ENCODE measurements at regions not wholly inside any gene's neighbourhood (a gene's known extent, or its start where the extent isn't known, plus 50 kb on each side); places are given as distances from the start of the nearest gene placed in this dataset.

DNA sequence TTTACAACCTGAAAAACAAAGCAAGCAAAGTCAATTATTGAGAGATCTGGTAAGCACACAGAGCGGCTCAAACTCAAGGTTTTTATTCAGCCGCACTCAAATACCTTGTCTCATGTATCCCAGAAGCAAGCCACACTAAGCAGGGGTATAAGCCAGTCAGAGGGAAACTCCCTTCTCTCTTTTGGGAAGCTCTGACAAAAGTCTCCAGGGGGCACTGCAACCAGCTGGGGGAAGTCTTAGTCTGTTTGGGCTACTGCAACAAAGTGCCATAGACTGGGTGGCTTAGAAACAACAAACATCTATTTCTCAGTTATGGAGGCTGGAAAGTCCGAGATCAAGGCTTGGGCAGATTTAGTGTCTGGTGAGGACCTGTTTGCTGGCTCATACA lies 246.0 kb downstream of the ENC1 start:
- no peak overlapping the region for H3K4me2 ChIP-seq (ENCODE audit: control insufficient read depth, insufficient read depth)
- FAIRE-seq (no peak), DNase-seq (ENCODE audit: low read depth, low spot score) (no peak), ATAC-seq (peak; percentile 73)
- no peaks in the 10 kb centered on the region for H3K36me3 ChIP-seq (ENCODE audit: control insufficient read depth in 2 of 2, insufficient read depth in 2 of 2, low read length in 1 of 2)
- H3K9me3 ChIP-seq (replicated peaks; ENCODE audit: control insufficient read depth, insufficient read depth, low read length): no peaks in the 10 kb centered on the region; the same call in 2 of the 3 replicates
- SMC1A ChIA-PET (ENCODE audit: uncharacterized antibody, unreplicated experiment): interaction anchor here (0.8 to 2.4 kb wide), 5 partner anchors 12 to 252 kb away, joined by 3 to 8 read pairs (median 4); no protein-coding TSS in a partner anchor
- 75% methylated on average over 3 of the region's 3 CpGs for WGBS (ENCODE audit: insufficient coverage, insufficient replicate concordance, low lambda C conversion rate, missing lambda C conversion rate)
- POLR2A ChIA-PET: no interaction called here
- peaks cover 14% of the 10 kb centered on the region for H3K4me1 ChIP-seq (ENCODE audit: control insufficient read depth, insufficient read depth, low read length)
- no peak overlapping the region for H3K4me3 ChIP-seq
- in situ Hi-C loops (cut with MboI) (no loop called here), intact Hi-C loops (cut with micrococcal nuclease; ENCODE audit: unreplicated experiment) (loop anchor here (2.0 kb wide), 1 partner anchor 238 kb away; no protein-coding TSS in a partner anchor)
- TF ChIP-seq SMAD1 (IDR thresholded peaks at IDR 0.05; ENCODE audit: low read depth, partially characterized antibody) (no peak), RAD21 (IDR thresholded peaks at IDR 0.05; ENCODE audit: insufficient read depth, low read depth, low read length) (peak; percentile 48), SUPT20H (IDR thresholded peaks at IDR 0.05; ENCODE audit: borderline replicate concordance, control insufficient read depth, low read depth, low read length) (no peak), ETV6 (conservative IDR thresholded peaks at IDR 0.05 in 1 of 2, IDR thresholded peaks at IDR 0.05 in 1 of 2; ENCODE audit: borderline replicate concordance in 1 of 2, low read depth in 1 of 2) (no peak)
- TF ChIP-seq, protein P1, sequence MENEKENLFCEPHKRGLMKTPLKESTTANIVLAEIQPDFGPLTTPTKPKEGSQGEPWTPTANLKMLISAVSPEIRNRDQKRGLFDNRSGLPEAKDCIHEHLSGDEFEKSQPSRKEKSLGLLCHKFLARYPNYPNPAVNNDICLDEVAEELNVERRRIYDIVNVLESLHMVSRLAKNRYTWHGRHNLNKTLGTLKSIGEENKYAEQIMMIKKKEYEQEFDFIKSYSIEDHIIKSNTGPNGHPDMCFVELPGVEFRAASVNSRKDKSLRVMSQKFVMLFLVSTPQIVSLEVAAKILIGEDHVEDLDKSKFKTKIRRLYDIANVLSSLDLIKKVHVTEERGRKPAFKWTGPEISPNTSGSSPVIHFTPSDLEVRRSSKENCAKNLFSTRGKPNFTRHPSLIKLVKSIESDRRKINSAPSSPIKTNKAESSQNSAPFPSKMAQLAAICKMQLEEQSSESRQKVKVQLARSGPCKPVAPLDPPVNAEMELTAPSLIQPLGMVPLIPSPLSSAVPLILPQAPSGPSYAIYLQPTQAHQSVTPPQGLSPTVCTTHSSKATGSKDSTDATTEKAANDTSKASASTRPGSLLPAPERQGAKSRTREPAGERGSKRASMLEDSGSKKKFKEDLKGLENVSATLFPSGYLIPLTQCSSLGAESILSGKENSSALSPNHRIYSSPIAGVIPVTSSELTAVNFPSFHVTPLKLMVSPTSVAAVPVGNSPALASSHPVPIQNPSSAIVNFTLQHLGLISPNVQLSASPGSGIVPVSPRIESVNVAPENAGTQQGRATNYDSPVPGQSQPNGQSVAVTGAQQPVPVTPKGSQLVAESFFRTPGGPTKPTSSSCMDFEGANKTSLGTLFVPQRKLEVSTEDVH (IDR thresholded peaks at IDR 0.05; ENCODE audit: low read depth, partially characterized antibody): no peak
- TF ChIP-seq, protein P2, sequence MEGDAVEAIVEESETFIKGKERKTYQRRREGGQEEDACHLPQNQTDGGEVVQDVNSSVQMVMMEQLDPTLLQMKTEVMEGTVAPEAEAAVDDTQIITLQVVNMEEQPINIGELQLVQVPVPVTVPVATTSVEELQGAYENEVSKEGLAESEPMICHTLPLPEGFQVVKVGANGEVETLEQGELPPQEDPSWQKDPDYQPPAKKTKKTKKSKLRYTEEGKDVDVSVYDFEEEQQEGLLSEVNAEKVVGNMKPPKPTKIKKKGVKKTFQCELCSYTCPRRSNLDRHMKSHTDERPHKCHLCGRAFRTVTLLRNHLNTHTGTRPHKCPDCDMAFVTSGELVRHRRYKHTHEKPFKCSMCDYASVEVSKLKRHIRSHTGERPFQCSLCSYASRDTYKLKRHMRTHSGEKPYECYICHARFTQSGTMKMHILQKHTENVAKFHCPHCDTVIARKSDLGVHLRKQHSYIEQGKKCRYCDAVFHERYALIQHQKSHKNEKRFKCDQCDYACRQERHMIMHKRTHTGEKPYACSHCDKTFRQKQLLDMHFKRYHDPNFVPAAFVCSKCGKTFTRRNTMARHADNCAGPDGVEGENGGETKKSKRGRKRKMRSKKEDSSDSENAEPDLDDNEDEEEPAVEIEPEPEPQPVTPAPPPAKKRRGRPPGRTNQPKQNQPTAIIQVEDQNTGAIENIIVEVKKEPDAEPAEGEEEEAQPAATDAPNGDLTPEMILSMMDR (IDR thresholded peaks at IDR 0.05 in 2 of 3, conservative IDR thresholded peaks at IDR 0.05 in 1 of 3; ENCODE audit: control insufficient read depth in 2 of 3, extremely low read depth in 1 of 3, insufficient read depth in 1 of 3, low read depth in 3 of 3, low read length in 3 of 3): peak in 2 of 3 experiments; percentile 24 to 28; a peak in 3 of 6 replicates
- no peaks in the 10 kb centered on the region for H3K79me2 ChIP-seq (ENCODE audit: control insufficient read depth, insufficient read depth, low read length)
- no peak overlapping the region for H2AFZ ChIP-seq (ENCODE audit: control insufficient read depth, low read depth, low read length)
- H3K27me3 ChIP-seq (replicated peaks in 1 of 2; ENCODE audit: control insufficient read depth in 2 of 2, insufficient read depth in 2 of 2, low read length in 1 of 2): no peaks in the 10 kb centered on the region
- no peak overlapping the region for H3K9ac ChIP-seq (ENCODE audit: control insufficient read depth, insufficient read depth, low read length)
- CTCF ChIA-PET: interaction anchor here (0.7 to 5.8 kb wide), 7 partner anchors 14 to 491 kb away, joined by 3 to 51 read pairs (median 4); partner anchors contain the start of gene ENC1
- RAD21 ChIA-PET (ENCODE audit: unreplicated experiment): interaction anchor here (1.1 to 1.6 kb wide), 6 partner anchors 8 to 249 kb away, joined by 3 to 6 read pairs (median 6); partner anchors contain the start of gene ENC1
- H4K20me1 ChIP-seq (ENCODE audit: control insufficient read depth, insufficient read depth): no peaks in the 10 kb centered on the region
- no TSS peak for BruUV-seq (replicated peaks)
- no peak overlapping the region for H3K27ac ChIP-seq (ENCODE audit: control insufficient read depth, insufficient read depth)
